BLaER1 (cell line): ENCODE measurements at regions not wholly inside any gene's neighbourhood (a gene's known extent, or its start where the extent isn't known, plus 50 kb on each side); places are given as distances from the start of the nearest gene placed in this dataset.
"Not testable (repeated sequence)": the region's sequence is repeated elsewhere in the genome, so short reads cannot be mapped to it uniquely, and the experiment has no call there.

Source experiments
- H3K27ac ChIP-seq: shearing (Covaris generic); formaldehyde crosslinking; 2 replicates; pipeline ENCODE4 v1.8.1; 2022
- H3K27me3 ChIP-seq: shearing (Covaris generic); formaldehyde crosslinking; 2 replicates; pipeline ENCODE4 v1.8.1; 2022
- H3K36me3 ChIP-seq: shearing (Covaris generic); formaldehyde crosslinking; 2 replicates; pipeline ENCODE4 v1.8.1; 2022
- H3K4me1 ChIP-seq: shearing (Covaris generic); formaldehyde crosslinking; 2 replicates; pipeline ENCODE4 v1.8.1; 2022
- H3K4me2 ChIP-seq: shearing (Covaris generic); formaldehyde crosslinking; 2 replicates; pipeline ENCODE4 v1.8.1; 2022
- H3K4me3 ChIP-seq: shearing (Covaris generic); formaldehyde crosslinking; 2 replicates; pipeline ENCODE4 v1.8.1; 2022
- H3K9ac ChIP-seq: shearing (Covaris generic); formaldehyde crosslinking; 2 replicates; pipeline ENCODE4 v1.8.1; 2022
- H3K9me3 ChIP-seq: shearing (Covaris generic); formaldehyde crosslinking; 2 replicates; pipeline ENCODE4 v1.8.1; 2022
- H4K20me1 ChIP-seq: shearing (Covaris generic); formaldehyde crosslinking; 2 replicates; pipeline ENCODE4 v1.8.1; 2022
- Cebpa-rat ChIP-seq: shearing (Covaris generic); IDR thresholded peaks from 2 replicates; pipeline ENCODE4 v1.8.1; 2022

- no peak overlapping the region for H3K9ac ChIP-seq
- H3K9me3 ChIP-seq: peaks cover 54% of the 10 kb centered on the region
- no peak overlapping the region for H3K4me3 ChIP-seq
- H4K20me1 ChIP-seq: no peaks in the 10 kb centered on the region
- no peak overlapping the region for H3K27ac ChIP-seq
- H3K36me3 ChIP-seq: no peaks in the 10 kb centered on the region
- H3K4me1 ChIP-seq: peaks cover 15% of the 10 kb centered on the region
- H3K27me3 ChIP-seq: no peaks in the 10 kb centered on the region
- H3K4me2 ChIP-seq: no peak overlapping the region
- no peak for TF ChIP-seq Cebpa-rat
These were observed 250.9 kb upstream of the FOXN3 start for GRCh38 chr14:89667983-89668382.

- not testable (repeated sequence) for H3K36me3 ChIP-seq
- peaks cover 34% of the 10 kb centered on the region for H3K9me3 ChIP-seq
These were observed 248.5 kb upstream of the FOXN3 start for GRCh38 chr14:89665300-89666081.

GRCh38 chr14:89661392-89661791 is 244.4 kb upstream of the FOXN3 start:
- TF ChIP-seq Cebpa-rat: no peak
- Histone ChIP-seq H3K4me1 (no peaks in the 10 kb centered on the region), H3K9me3 (peaks cover 26% of the 10 kb centered on the region), H3K27ac (no peak overlapping the region), H3K27me3 (no peaks in the 10 kb centered on the region), H3K36me3 (no peaks in the 10 kb centered on the region), H3K4me2 (no peak overlapping the region), H3K9ac (no peak overlapping the region), H3K4me3 (no peak overlapping the region), H4K20me1 (no peaks in the 10 kb centered on the region)

More at GRCh38 chr14:89665300-89666081, 248.5 kb upstream of the FOXN3 start:
- not testable (repeated sequence) for H3K9ac ChIP-seq, H3K27ac ChIP-seq, H3K4me2 ChIP-seq, H3K27me3 ChIP-seq, H4K20me1 ChIP-seq, H3K4me3 ChIP-seq
- H3K4me1 ChIP-seq: peaks cover 15% of the 10 kb centered on the region

GRCh38 chr14:89660625-89661233 is 243.7 kb upstream of the FOXN3 start:
- not testable (repeated sequence) for H3K9ac ChIP-seq, H3K4me3 ChIP-seq, H4K20me1 ChIP-seq, H3K4me2 ChIP-seq, H3K27me3 ChIP-seq, H3K4me1 ChIP-seq, H3K27ac ChIP-seq, H3K36me3 ChIP-seq
- peaks cover 23% of the 10 kb centered on the region for H3K9me3 ChIP-seq

GRCh38 chr14:89660166-89660565 is 243.1 kb upstream of the FOXN3 start:
- Histone ChIP-seq H3K36me3 (no peaks in the 10 kb centered on the region), H3K27me3 (no peaks in the 10 kb centered on the region), H3K4me1 (no peaks in the 10 kb centered on the region), H3K9me3 (peaks cover 17% of the 10 kb centered on the region), H3K4me2 (no peak overlapping the region), H3K9ac (no peak overlapping the region), H4K20me1 (no peaks in the 10 kb centered on the region), H3K4me3 (no peak overlapping the region), H3K27ac (no peak overlapping the region)
- TF ChIP-seq Cebpa-rat: no peak

- peaks cover 13% of the 10 kb centered on the region for H3K9me3 ChIP-seq
- H3K27me3 ChIP-seq: no peaks in the 10 kb centered on the region
- H3K4me1 ChIP-seq: no peaks in the 10 kb centered on the region
- no peak for TF ChIP-seq Cebpa-rat
- H4K20me1 ChIP-seq: no peaks in the 10 kb centered on the region
- H3K36me3 ChIP-seq: no peaks in the 10 kb centered on the region
- H3K4me3 ChIP-seq: no peak overlapping the region
- H3K4me2 ChIP-seq: no peak overlapping the region
- no peak overlapping the region for H3K27ac ChIP-seq
- no peak overlapping the region for H3K9ac ChIP-seq
These were observed 242.1 kb upstream of the FOXN3 start for GRCh38 chr14:89658977-89659670.

- Histone ChIP-seq H3K27ac (no peak overlapping the region), H3K36me3 (no peaks in the 10 kb centered on the region), H3K4me1 (no peaks in the 10 kb centered on the region), H3K9ac (no peak overlapping the region), H3K4me2 (no peak overlapping the region), H3K27me3 (no peaks in the 10 kb centered on the region), H4K20me1 (no peaks in the 10 kb centered on the region), H3K9me3 (peaks cover 13% of the 10 kb centered on the region), H3K4me3 (no peak overlapping the region)
- TF ChIP-seq Cebpa-rat: no peak
These were observed 240.0 kb upstream of the FOXN3 start for GRCh38 chr14:89657014-89657413.

- Histone ChIP-seq H3K27ac (no peak overlapping the region), H3K9me3 (peaks cover 13% of the 10 kb centered on the region), H3K4me1 (no peaks in the 10 kb centered on the region), H3K27me3 (no peaks in the 10 kb centered on the region), H4K20me1 (no peaks in the 10 kb centered on the region), H3K9ac (no peak overlapping the region), H3K4me3 (no peak overlapping the region), H3K36me3 (no peaks in the 10 kb centered on the region), H3K4me2 (no peak overlapping the region)
- TF ChIP-seq Cebpa-rat: no peak
These were observed 238.0 kb upstream of the FOXN3 start for GRCh38 chr14:89654998-89655397.

GRCh38 chr14:89652352-89652751 is 235.3 kb upstream of the FOXN3 start:
- Histone ChIP-seq H3K4me2 (no peak overlapping the region), H3K9me3 (peaks cover 13% of the 10 kb centered on the region)

GRCh38 chr14:89651805-89652204 is 234.8 kb upstream of the FOXN3 start:
- Histone ChIP-seq H3K27ac (no peak overlapping the region), H3K4me2 (no peak overlapping the region), H3K9me3 (peaks cover 7% of the 10 kb centered on the region), H4K20me1 (no peaks in the 10 kb centered on the region), H3K4me1 (no peaks in the 10 kb centered on the region), H3K27me3 (no peaks in the 10 kb centered on the region), H3K4me3 (no peak overlapping the region), H3K9ac (no peak overlapping the region), H3K36me3 (no peaks in the 10 kb centered on the region)
- no peak for TF ChIP-seq Cebpa-rat

More at GRCh38 chr14:89652352-89652751, 235.3 kb upstream of the FOXN3 start:
- Histone ChIP-seq H3K4me3 (no peak overlapping the region), H3K36me3 (no peaks in the 10 kb centered on the region), H3K4me1 (no peaks in the 10 kb centered on the region), H3K27ac (no peak overlapping the region), H4K20me1 (no peaks in the 10 kb centered on the region), H3K27me3 (no peaks in the 10 kb centered on the region), H3K9ac (no peak overlapping the region)
- TF ChIP-seq Cebpa-rat: no peak
